Suprapubic skin (tissue), 4 donors: ENCODE measurements at regions not wholly inside any gene's neighbourhood (a gene's known extent, or its start where the extent isn't known, plus 50 kb on each side); places are given as distances from the start of the nearest gene placed in this dataset.

ENCODE experiments used
- CTCF ChIP-seq, 2 donors: fragments of 200-600 bp in 1 of 2; fragments of 450-650 bp in 1 of 2; sonication (generic) in 1 of 2; IDR thresholded peaks; one replicate each; pipeline ENCODE4 v1.5.1; 2016 to 2019; ENCODE audit warnings: antibody characterized with exemption in 2 of 2, mild to moderate bottlenecking in 1 of 2, moderate library complexity in 1 of 2
- EP300 ChIP-seq: sonication (generic); formaldehyde crosslinking; IDR thresholded peaks from one replicate; pipeline ENCODE4 v1.6.1; 2017; ENCODE audit warnings: antibody characterized with exemption
- POLR2AphosphoS5 ChIP-seq, 3 donors: sonication (generic); formaldehyde crosslinking; IDR thresholded peaks; one replicate each; pipeline ENCODE4 v1.6.1; 2017; ENCODE audit warnings: antibody characterized with exemption in 3 of 3

GRCh38 chr5:116361171-116361967, 213.3 kb downstream of the SEMA6A start:
- TF ChIP-seq CTCF (IDR thresholded peaks at IDR 0.05): no peak
- no peak for TF ChIP-seq EP300
- no peak for TF ChIP-seq POLR2AphosphoS5 (IDR thresholded peaks at IDR 0.05)
